Stimulated activated CD4-positive, alpha-beta T cell treated with anti-CD3 and anti-CD28 coated beads, TNF-alpha, amount 100 ng/mL, for 4 hours (primary cell): ENCODE measurements at regions not wholly inside any gene's neighbourhood (a gene's known extent, or its start where the extent isn't known, plus 50 kb on each side); places are given as distances from the start of the nearest gene placed in this dataset.
"Not testable (repeated sequence)": the region's sequence is repeated elsewhere in the genome, so short reads cannot be mapped to it uniquely, and the experiment has no call there.

ENCODE experiments used
- DNase-seq, 3 experiments: peaks; one replicate each; pipeline ENCODE4 v3.0.0-alpha.2; 2020; ENCODE audit warnings: low read depth in 3 of 3

DNA sequence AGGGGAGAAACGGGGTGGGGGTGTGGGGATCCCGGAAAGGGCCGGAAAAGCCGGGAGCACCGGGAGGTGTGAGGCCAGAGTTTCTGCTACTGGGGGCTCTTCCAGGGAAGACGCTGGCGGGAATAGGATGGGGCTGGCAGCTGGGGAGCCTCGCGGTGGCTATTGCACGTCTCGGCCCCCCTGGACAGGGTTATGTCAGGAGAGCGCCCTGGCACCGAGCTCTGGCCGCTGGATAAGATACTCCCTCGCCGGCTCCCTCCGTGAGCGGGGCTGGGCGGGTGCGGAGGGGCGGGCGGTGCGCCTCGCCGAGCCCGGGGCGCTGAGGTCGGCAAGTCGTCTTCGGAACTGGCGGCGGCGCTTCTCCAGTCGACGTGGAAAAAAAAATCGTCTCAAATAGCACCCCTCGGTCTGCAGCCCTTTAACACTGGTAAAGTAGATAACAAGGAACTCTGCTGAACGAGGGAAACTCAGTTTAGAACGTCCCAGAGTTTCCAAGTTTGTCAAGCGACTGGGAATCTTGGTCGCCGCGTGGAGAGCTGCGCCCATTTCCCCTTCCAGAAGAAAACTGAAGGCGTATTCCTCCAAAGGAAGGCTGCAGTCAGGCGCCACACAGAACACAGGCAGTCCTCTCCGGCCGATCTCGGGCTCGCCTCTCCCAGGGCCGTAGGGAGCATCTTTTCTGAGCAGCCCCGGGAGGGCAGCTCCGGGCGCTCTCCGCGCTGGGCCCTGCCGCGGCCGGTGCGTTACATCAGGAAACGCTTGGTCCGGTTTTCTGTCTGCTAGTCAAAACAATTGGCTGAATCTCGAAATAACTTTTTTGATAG, 115.1 kb downstream of the KCNRG start:
- DNase-seq: no peak

DNA sequence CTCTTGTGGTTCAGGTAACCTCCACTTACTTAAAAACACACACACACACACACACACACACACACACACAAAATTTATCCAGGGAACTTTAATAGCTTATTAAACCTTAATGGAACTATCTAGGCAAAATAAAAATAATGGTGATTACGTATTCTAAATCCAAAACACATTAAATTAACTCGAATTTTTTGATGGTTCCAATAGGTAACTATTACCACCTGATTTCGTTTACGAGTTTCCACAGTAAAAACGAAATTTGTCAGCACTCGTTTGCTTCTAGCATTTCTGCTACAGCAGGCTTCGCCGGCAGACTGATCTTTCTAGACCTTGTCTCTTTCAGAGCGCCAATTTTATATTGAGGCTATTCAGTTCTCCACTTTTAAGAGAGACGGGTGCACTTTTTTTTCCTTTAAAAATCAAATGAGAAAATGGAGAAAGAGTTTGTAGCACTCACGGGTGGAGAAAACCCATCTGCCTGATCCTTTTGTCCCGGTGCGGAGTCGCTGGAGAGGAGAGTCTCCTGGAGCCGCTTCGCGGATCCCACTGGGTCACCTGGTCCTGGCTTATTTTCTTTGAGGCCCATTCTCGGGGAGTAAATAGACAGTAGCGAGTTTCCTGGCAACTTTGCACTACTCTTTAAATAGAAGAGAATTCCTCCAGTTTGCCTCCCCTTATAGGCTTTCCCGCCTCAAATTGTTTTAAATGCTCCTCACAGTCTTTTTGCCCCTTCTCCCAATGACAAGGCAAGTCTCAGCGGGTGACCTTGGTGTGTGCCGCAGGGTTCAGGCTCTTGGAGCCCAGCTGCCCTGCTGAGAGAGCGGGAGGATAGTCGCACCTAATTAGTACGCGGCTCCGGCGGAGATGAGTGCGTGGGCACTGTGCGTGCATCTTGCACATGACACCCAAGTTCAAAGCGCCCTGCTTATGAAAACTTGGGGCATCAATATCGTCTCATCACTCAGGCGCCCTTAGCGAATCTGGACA, 117.0 kb downstream of the KCNRG start:
- DNase-seq: no peak

DNA sequence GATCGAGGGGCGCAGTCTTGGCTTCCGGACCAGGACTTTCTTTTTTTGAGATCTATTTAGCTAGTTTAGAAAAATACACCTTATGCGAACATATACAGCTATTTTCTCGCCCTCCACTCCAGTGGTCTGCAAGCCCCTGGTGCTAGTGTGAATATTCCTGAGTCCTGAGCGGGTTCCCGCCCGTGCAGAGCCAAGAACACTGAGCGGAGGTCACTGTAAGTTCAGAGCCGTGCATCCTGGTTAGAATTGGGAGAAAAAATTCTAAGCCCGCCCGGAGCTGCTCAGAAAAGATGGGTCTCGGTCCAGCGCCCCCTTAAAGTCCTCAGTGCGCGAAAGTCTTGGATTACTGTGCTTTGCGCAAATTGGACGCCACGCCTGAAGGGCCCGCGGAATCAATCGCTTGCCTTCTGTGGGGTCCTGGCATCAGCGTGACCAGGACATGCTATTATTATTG, 117.7 kb downstream of the KCNRG start:
- no peak for DNase-seq

DNA sequence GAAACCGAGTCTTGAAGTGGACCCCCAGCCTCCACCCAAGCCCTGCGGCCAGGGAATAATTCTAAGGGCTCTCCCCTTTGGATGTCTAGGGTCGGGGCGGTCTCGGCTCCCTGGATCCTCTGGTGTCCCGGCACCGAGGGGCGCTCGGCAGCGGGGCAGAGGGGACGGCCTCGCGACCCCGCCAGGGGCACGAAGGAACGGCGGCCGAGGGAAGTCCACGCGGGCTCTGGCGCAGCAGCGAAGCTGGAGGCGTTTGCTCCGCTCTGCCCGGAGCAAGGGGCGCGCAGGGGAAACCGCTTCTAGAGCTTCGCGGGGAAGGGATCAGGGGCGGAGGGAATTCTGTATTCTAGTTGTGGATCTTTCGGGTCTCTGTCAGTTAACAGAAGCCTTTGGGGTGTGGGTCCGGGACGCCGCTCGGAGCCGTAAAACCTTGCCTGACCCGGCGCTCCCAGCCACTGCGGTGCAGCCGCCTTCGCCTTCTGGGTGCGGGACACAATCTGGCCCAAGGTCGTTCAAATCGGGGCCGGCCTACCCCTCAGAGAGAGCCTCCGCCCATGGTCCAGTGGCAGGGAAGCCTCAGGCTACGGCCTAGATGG, 118.2 kb downstream of the KCNRG start:
- DNase-seq: no peak

DNA sequence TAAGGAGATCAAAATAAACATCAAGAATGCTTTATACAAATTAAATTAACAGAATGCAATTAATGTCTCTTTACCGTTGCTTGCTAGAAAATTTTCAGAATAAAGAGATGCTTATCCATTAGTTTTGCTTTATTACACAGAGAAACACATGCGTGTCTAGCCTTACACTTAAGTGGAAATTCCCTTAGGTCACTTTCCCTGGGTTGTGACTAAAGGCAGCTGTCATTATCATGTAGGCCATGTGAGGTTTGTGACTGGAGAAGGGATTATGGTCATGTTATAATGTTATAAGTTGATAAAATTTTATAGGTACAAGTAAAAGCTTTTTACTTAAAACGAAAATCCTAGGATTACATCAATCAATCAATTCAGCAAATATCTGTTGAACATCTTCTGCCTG, 121.0 kb downstream of the KCNRG start:
- DNase-seq: no peak

DNA sequence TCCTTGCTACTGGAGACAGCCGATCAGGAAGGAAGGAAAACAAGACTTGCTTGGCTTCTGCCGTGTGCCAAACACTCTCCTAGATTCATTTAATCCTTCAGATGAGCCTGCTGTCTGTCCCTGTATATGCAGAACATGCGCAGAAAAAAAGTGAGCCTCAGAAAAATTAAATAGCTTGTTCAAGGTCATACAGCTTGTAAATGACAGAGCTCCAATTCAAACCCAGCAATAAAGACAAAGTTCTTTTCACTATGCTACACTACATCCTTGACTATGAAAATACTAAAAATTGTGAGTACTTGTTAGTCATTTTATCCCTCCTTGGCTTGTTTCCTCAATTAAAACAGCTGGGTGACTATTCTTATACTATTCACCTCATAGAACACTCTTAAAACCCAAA, 121.4 kb downstream of the KCNRG start:
- no peak for DNase-seq

DNA sequence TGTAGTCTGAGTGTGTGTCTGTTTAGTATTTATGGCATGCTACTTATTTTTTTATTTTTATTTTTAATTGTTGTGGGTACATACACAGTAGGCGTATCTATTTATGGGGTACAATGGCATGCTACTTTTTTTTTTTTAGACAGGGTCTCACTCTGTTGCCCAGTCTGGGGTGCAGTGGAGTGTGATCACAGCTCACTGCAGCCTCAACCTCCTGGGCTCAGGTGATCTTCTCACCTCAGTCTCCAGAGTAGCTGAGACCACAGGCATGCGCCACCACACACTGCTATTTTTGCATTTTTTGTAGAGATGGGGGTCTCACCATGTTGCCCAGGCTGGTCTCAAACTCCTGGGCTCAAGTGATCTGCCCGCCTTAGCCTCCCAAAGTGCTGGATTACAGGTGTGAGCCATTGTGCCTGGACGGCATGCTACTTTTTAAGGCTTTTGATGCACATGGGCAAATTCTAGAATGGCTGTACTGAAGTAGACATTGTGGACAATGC, 124.2 kb downstream of the KCNRG start:
- DNase-seq: not testable (repeated sequence)

DNA sequence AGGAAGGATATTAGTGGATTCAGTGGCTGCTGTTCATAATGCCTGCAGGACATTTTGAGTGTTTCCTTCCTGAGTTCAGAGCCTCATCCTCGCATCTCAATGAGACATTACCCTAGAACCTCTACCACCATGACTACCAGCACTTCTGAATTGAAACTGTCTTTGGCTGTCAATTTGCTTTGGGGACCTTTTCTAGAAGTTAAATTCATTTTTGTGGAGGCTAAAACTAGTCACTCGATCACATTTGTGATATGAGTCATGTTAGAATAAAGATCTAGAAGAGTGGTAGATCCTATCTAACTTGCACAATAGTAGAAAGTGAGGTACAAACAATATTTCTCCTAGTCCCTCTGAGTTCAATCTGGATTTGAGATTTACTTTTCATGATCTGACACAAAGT, 124.9 kb downstream of the KCNRG start:
- DNase-seq: no peak

DNA sequence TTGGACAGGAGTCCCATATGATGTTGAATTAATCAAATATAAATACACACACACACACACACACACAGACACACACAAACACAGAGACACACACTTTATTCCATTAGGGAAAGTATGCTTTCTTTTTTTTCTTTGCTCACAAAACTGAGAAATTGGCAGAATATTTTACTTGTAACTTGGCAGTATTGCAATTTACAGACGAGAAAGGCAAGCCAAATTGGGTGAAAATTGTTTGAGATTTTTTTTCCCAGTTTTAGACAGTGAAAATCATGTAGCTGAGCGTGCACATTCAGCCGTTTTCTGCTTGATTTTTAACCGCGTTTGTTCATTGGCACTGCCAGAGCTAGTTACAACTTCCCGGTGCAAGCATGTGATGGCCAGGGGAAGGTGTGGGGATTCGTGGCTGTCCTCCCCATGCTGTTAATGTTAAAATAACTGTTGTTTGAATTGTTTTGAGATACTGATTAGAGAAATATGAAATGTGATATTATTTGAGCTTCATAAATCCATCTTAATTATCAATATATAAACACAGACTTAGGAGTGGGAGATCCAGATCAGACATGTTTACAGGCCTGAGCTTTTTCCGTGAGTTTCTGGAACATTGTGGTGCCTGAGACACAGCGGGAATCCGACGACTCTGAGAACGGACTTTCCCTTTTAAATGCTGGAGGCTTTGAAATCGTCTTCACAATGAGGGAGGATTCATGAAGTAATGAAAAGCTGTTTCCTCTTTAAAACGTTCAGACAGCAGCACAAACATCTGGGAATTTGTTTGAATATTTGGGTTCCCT, 125.5 kb downstream of the KCNRG start:
- DNase-seq: no peak

DNA sequence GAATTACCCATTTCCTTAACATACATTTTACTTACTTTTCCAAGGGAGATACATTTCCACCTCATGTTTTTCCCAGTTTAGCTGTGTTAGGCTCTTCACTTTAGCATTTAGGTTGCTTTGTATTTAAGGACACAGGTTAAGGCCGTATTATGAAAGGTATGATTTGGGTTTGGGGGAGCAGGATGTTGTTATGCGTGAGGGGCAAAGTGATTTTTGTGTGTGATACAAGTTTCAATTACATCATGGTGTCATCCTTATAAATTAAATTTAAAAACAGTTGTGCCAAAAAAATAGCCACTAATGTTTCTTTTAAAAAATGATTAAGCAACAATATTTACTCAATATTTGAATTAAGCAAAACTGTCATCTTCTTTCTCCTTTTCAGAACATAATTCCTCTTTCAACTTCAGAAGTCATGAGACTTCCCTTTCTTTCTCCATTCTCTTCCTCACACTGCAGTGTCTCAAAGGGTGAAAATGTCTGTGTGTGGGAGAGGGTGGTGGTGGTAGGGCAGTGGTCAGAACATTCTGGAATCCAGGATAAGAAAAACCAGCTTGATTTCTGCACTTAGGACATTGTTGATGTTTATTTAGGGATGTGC, 126.2 kb downstream of the KCNRG start:
- no peak for DNase-seq

DNA sequence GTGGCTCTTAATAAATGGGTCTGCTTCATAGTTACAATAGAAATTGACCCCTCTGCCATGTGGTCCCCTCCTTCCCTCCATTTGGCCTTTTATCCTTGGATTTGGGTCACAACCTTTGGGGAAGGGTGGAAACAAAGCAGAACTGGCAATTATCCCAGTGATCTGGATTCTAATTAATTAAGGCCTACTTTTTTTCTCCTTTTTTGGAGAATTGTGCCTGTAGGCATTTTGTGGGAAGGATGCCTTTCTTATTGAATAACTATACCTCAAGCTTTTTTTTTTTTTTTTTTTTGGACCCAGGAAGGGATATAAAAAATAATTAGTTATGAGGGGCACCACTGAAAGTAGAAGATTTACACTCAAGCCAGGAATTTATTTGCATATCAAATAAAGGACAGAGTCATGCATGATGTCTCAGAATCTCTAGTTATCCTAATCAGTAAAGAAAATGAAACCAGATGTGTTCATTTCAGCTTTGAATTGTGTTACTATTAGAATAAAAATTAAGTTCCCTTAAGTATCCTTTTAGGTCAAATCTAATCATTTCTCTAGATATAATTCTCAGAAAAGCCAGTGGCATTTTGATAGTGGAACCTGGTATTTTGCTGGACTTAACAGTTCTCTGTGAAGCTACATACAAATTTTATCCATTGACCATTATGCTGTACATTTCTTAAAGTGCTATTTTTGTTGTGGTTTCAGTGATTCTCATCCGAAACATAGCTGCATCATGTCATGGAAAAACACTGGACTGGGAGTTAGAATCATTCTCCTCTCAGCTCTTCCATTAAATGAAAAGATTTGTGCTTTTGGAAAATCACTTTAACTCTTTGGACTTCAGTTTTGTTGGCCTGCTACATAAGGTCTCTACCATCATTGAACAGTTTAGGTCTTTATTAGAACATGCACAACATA, 129.3 kb downstream of the KCNRG start:
- no peak for DNase-seq

DNA sequence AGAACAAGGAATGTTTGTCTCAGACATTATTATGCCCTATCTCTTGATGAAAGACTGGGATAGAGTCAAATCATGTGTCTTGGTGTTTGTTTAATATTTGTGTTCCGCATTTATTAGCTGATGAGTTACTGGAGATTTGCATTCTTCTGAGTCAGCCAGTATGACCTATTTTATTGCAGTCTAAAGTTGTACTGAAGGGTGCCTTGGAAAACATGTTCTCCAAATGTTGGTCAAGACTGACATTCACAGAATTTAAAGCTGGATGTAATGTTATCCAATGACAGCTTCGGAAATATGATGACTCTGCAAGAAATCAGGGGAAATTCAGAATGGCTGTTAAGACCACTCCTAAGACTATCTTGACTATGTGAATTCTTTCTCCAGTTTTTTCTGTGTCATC, 134.0 kb downstream of the KCNRG start:
- DNase-seq: no peak

DNA sequence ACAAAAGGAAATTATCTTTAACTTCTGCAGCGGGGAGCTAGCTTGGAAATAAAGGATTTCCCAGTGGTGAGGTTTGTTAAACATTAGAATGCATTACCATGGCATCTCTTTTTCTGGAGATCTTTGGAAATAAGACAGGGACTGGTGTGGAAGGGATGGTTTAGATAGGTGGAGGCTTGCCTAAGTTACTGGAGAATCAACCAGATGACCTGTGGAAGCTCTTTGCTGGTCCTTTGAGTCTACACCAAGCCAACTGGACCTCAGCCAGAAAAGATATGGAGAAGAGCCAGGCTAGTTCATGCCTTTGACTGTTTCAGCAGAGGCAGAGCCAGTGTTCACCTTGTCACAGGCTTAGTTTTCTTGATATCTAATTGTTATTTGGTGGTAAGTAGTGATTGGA, 134.7 kb downstream of the KCNRG start:
- DNase-seq: no peak

DNA sequence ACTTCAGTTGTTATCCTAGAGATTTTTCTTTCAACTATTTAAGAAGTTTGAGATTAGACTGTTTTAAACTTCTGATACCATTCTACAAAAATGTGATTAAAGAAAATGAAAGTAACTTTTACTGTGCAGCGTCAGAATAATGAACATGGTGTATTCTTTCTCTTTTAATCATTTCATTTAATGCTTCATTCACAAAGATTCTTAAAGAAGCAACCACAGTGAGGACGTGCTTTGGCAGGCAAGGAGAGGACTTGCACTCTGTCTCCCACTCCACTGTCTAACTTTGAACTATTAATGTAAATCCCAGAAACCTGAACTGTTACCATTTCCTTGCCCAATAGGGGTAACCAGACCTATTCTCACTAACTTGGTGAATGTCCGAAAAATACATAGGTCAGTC, 137.0 kb downstream of the KCNRG start:
- no peak for DNase-seq

DNA sequence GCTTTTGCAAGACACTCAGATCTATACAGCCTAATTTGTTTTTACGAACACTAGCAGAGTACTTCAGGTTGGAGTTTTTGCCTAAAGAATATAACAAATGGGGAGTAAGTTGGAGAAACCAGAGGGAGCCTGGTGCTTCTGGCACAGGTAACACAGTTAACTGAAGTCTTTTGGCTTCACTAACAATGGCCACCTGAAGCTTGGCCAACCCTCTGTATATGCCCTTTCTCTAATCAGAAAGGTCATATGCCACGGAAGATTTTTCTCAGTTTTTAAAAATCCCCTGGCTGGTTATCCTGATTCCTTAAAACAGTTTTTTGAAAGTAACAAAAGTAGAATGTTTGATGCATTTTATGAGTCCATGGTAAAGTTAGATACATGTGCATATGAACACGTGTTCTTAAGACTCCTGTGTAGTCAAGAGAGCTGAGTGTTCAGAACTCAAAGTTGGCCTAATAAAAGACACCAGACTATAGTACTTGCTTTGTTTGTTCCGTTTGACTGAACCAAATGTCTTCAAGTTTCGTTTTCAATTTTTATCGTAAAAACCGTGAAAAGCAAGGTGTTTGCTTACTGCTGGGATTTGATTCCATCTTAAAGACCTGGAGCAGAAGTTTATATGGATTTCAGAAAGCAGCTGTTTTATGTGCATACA, 137.5 kb downstream of the KCNRG start:
- no peak for DNase-seq

DNA sequence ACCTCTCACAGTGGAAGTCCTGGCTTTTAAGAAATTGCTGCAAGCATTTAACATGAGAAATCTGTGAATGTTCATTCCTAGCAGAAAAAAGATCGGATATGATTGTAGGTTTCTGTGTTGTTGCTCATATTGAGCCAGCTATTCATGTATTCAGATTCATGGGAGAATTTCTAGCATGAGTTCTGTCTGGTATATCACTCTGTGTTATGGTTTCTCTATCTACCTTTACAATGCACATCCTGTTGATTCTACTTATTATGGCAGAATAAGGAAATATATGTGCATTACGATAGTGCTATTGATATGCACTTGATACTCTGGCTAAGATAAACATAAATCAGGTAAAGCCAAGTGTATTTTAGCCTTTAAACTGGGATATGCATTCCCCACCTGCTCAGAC, 138.2 kb downstream of the KCNRG start:
- DNase-seq: no peak

DNA sequence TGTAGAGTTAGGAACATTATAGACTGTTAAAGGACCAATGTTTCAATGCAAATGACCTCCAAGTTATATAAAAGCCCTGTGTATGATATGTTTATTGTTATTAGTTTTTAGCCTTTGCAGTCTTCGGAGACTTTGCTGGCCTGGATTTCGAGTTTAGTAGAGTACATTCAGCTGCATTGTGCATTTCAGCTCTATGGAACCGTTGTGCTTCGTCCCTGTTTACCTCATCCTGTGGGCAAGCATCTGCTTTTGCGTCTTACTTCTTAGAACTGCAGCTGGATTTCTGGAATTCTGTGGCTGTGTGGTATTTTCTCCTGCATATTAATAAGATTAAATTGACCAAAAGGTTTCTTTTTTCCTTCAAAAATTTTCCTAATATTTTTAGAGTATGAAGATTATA, 138.6 kb downstream of the KCNRG start:
- no peak for DNase-seq

DNA sequence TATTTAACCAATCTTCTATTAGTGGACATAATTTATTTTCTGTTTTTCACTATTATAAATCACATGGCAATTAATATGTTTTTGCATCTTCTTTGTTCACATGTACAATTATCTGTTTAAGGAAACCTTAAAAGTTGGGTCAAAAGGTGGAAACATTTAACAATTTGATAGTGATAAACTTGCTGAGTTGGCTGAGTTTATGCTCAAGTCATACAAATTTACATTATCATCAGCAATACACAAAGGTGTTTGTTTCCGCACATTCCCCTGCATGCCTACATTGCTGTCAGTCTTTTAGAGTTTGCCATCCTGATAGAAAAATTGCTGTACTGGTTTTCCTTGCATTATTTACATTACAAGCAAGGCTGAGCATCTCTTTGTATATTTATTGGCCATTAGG, 139.5 kb downstream of the KCNRG start:
- DNase-seq: no peak

DNA sequence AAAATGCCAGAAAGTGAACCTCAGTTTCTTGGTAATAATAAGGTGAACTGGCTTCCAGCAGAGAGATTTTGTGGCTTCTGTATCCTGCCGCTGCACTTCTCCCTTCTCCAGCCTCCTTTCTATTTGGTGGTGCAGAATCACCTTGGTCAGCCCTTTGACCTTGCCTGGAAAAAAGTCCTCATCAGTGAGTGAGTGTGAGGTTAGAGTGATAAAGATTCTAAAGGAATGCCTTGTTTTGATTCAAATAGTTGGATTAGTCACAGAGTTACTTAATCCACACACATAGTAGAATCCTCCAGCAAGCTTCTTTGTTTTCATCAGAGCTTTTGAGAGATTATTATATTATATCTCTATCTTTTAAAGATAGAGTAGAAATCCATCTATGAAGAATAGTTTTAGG, 140.9 kb downstream of the KCNRG start:
- no peak for DNase-seq
